ENCODE measurements at regions not wholly inside any gene's neighbourhood (a gene's known extent, or its start where the extent isn't known, plus 50 kb on each side); places are given as distances from the start of the nearest gene placed in this dataset.

DNA sequence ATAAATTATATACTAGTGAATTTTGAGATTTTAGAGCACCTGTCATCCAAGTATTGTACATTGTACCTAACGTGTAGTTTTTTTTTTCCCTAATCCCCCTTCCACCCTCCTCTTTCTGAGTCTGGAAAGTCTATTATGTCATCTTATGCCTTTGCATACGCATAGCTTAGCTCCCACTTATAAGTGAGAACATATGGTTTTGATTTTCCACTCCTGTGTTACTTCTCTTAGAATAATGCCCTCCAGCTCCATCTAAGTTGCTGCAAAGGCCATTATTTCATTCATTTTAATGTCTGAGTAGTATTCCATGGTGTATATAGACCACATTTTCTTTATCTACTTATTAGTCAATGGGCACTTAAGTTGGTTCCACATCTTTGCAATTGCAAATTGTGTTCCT is 177.0 kb upstream of the C16orf82 start:
- no peaks in the 10 kb centered on the region for H3K4me1 ChIP-seq (ENCODE audit: control insufficient read depth in 1 of 2, insufficient read depth in 2 of 2, low read length in 2 of 2)
- H3K79me2 ChIP-seq (ENCODE audit: insufficient read depth, low read length), result no peaks in the 10 kb centered on the region
- no peak overlapping the region for H3K4me3 ChIP-seq (replicated peaks in 1 of 2; ENCODE audit: low read depth in 1 of 2, low read length in 2 of 2)
- no peaks in the 10 kb centered on the region for H3K9me2 ChIP-seq (ENCODE audit: insufficient read depth)
- no peaks in the 10 kb centered on the region for H3K9me3 ChIP-seq (ENCODE audit: control insufficient read depth in 1 of 2, insufficient read depth in 1 of 2, low read depth in 1 of 2, low read length in 2 of 2)
- no peak overlapping the region for H3K4me2 ChIP-seq (ENCODE audit: low read length)
- ChIA-PET RAD21 (ENCODE audit: low non-redundant PET in 1 of 2, low total read pairs in 2 of 2, uncharacterized antibody in 2 of 2, unreplicated experiment in 2 of 2) (no interaction called here), POLR2A (no interaction called here), CTCF (no interaction called here)
- peaks cover 18% of the 10 kb centered on the region for H3K27me3 ChIP-seq (ENCODE audit: insufficient read depth, low read length)
- DNase-seq (ENCODE audit: low read depth, low spot score) (no peak), ATAC-seq (no peak)
- TF ChIP-seq ELF1 (IDR thresholded peaks at IDR 0.05; ENCODE audit: borderline replicate concordance, low read depth) (no peak), SP1 (IDR thresholded peaks at IDR 0.05; ENCODE audit: low read depth) (no peak), ZFX (IDR thresholded peaks at IDR 0.05) (no peak), EZH2phosphoT487 (IDR thresholded peaks at IDR 0.05; ENCODE audit: borderline replicate concordance) (no peak), TCF7L2 (IDR thresholded peaks at IDR 0.05; ENCODE audit: borderline replicate concordance, extremely low read depth, insufficient read depth, insufficient read length) (no peak), FOSL1 (IDR thresholded peaks at IDR 0.05; ENCODE audit: low read depth) (no peak)
- no peak overlapping the region for H3K9ac ChIP-seq (ENCODE audit: low read length)
- no peak overlapping the region for H3K27ac ChIP-seq (ENCODE audit: low read depth, low read length)
- no peaks in the 10 kb centered on the region for H4K20me1 ChIP-seq (ENCODE audit: insufficient read depth)
- H3K36me3 ChIP-seq (ENCODE audit: control insufficient read depth in 1 of 2, insufficient read depth in 2 of 2, low read length in 2 of 2), result no peaks in the 10 kb centered on the region
- intact Hi-C loops (cut with micrococcal nuclease), result no loop called here
- H2AFZ ChIP-seq (ENCODE audit: low read depth, low read length, poor library complexity, severe bottlenecking), result no peak overlapping the region
- BruUV-seq (replicated peaks), result no TSS peak

DNA sequence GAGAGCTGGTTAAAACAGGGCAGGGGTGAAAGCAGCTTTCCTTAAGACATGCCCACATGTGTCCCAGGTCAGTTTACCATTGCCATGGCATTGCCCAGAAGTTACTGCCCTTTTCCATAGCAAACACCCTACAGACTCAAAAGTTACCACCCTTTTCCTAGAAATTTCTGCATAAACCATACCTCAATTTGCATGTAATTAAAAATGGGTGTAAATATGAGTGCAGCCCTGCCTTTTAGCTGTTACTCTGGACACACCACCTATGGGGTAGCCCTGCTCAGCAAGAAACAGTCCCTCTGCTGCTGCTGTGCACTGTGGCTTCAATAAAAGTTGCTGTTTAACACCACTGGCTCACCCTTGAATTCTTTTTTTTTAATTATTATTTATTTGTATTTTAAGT is 168.5 kb upstream of the C16orf82 start:
- Histone ChIP-seq H3K27ac (ENCODE audit: low read depth, low read length) (no peak overlapping the region), H3K9me2 (ENCODE audit: insufficient read depth) (no peaks in the 10 kb centered on the region), H3K9ac (ENCODE audit: low read length) (no peak overlapping the region), H3K4me3 (replicated peaks in 1 of 2; ENCODE audit: low read depth in 1 of 2, low read length in 2 of 2) (no peak overlapping the region), H3K4me2 (ENCODE audit: low read length) (no peak overlapping the region), H3K79me2 (ENCODE audit: insufficient read depth, low read length) (no peaks in the 10 kb centered on the region), H4K20me1 (ENCODE audit: insufficient read depth) (no peaks in the 10 kb centered on the region), H3K36me3 (ENCODE audit: control insufficient read depth in 1 of 2, insufficient read depth in 2 of 2, low read length in 2 of 2) (no peaks in the 10 kb centered on the region), H3K27me3 (ENCODE audit: insufficient read depth, low read length) (0 out of 2 replicates have a peak, but pooled peaks cover 5% of the 10 kb centered on the region), H3K9me3 (ENCODE audit: control insufficient read depth in 1 of 2, insufficient read depth in 1 of 2, low read depth in 1 of 2, low read length in 2 of 2) (no peaks in the 10 kb centered on the region), H3K4me1 (ENCODE audit: control insufficient read depth in 1 of 2, insufficient read depth in 2 of 2, low read length in 2 of 2) (no peaks in the 10 kb centered on the region), H2AFZ (ENCODE audit: low read depth, low read length, poor library complexity, severe bottlenecking) (no peak overlapping the region)
- ATAC-seq (no peak), DNase-seq (ENCODE audit: low read depth, low spot score) (no peak)
- CTCF ChIA-PET, result no interaction called here
- POLR2A ChIA-PET, result no interaction called here
- TF ChIP-seq FOSL1 (IDR thresholded peaks at IDR 0.05; ENCODE audit: low read depth), result no peak
- no peak for TF ChIP-seq ELF1 (IDR thresholded peaks at IDR 0.05; ENCODE audit: borderline replicate concordance, low read depth)
- TF ChIP-seq YY1 (IDR thresholded peaks at IDR 0.05; ENCODE audit: extremely low read depth, insufficient replicate concordance, low read depth, low read length), result no peak
- TF ChIP-seq POLR2A (IDR thresholded peaks at IDR 0.05; ENCODE audit: borderline replicate concordance, extremely low read depth, insufficient read depth, insufficient read length), result no peak
- no peak for TF ChIP-seq EZH2 (IDR thresholded peaks at IDR 0.05)
- no peak for TF ChIP-seq JUND (IDR thresholded peaks at IDR 0.05)
- TF ChIP-seq, protein P1, sequence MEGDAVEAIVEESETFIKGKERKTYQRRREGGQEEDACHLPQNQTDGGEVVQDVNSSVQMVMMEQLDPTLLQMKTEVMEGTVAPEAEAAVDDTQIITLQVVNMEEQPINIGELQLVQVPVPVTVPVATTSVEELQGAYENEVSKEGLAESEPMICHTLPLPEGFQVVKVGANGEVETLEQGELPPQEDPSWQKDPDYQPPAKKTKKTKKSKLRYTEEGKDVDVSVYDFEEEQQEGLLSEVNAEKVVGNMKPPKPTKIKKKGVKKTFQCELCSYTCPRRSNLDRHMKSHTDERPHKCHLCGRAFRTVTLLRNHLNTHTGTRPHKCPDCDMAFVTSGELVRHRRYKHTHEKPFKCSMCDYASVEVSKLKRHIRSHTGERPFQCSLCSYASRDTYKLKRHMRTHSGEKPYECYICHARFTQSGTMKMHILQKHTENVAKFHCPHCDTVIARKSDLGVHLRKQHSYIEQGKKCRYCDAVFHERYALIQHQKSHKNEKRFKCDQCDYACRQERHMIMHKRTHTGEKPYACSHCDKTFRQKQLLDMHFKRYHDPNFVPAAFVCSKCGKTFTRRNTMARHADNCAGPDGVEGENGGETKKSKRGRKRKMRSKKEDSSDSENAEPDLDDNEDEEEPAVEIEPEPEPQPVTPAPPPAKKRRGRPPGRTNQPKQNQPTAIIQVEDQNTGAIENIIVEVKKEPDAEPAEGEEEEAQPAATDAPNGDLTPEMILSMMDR (IDR thresholded peaks at IDR 0.05 in 2 of 3, conservative IDR thresholded peaks at IDR 0.05 in 1 of 3; ENCODE audit: borderline replicate concordance in 1 of 3, insufficient read depth in 1 of 3, low read depth in 2 of 3, low read length in 2 of 3), result no peak
- TF ChIP-seq SRF (IDR thresholded peaks at IDR 0.05; ENCODE audit: low read depth), result no peak
- TF ChIP-seq, protein P2, sequence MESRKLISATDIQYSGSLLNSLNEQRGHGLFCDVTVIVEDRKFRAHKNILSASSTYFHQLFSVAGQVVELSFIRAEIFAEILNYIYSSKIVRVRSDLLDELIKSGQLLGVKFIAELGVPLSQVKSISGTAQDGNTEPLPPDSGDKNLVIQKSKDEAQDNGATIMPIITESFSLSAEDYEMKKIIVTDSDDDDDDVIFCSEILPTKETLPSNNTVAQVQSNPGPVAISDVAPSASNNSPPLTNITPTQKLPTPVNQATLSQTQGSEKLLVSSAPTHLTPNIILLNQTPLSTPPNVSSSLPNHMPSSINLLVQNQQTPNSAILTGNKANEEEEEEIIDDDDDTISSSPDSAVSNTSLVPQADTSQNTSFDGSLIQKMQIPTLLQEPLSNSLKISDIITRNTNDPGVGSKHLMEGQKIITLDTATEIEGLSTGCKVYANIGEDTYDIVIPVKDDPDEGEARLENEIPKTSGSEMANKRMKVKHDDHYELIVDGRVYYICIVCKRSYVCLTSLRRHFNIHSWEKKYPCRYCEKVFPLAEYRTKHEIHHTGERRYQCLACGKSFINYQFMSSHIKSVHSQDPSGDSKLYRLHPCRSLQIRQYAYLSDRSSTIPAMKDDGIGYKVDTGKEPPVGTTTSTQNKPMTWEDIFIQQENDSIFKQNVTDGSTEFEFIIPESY (IDR thresholded peaks at IDR 0.05; ENCODE audit: extremely low read depth, insufficient replicate concordance, low read length), result no peak
- TF ChIP-seq SP1 (IDR thresholded peaks at IDR 0.05; ENCODE audit: low read depth), result no peak
- intact Hi-C loops (cut with micrococcal nuclease), result no loop called here
- RAD21 ChIA-PET (ENCODE audit: low non-redundant PET in 1 of 2, low total read pairs in 2 of 2, uncharacterized antibody in 2 of 2, unreplicated experiment in 2 of 2), result no interaction called here
- BruUV-seq (replicated peaks), result no TSS peak
